Body of pancreas (tissue), 4 donors: ENCODE measurements at regions not wholly inside any gene's neighbourhood (a gene's known extent, or its start where the extent isn't known, plus 50 kb on each side); places are given as distances from the start of the nearest gene placed in this dataset.
A peak's percentile ranks its signal among the peaks of the same experiment; 100 is the strongest.

ENCODE experiments used
- ATAC-seq: fragments of 150-250 bp; one replicate; pipeline ENCODE4 v1.9.1; 2016
- DNase-seq, 4 donors: peaks; one replicate each; pipeline ENCODE4 v3.0.0-alpha.2; 2019
- H3K27ac ChIP-seq, 4 donors: fragments of 200-600 bp; sonication (generic); 1 replicate in 3 of 4; 2 replicates in 1 of 4; pipeline versions ENCODE4 v1.5.1 to v1.6.1; 2016 to 2019; ENCODE audit warnings: mild to moderate bottlenecking in 1 of 4, mixed read lengths in 1 of 4, moderate library complexity in 1 of 4
- H3K27me3 ChIP-seq, 2 donors: fragments of 200-600 bp; sonication (generic); one replicate each; pipeline ENCODE4 v1.6.0; 2016; ENCODE audit warnings: mild to moderate bottlenecking in 1 of 2
- H3K36me3 ChIP-seq, 2 donors: fragments of 200-600 bp; sonication (generic); replicated peaks in 1 of 2; 2 replicates each; pipeline ENCODE4 v1.5.1; 2016; ENCODE audit warnings: low read depth in 2 of 2; ENCODE audit not compliant: insufficient read depth in 1 of 2
- H3K4me1 ChIP-seq: fragments of 200-600 bp; sonication (generic); one replicate; pipeline ENCODE4 v1.6.0; 2016
- H3K4me3 ChIP-seq, 2 donors: fragments of 200-600 bp; sonication (generic); 1 replicate in 1 of 2; 2 replicates in 1 of 2; pipeline ENCODE4 v1.5.1; 2016 to 2019
- H3K9me3 ChIP-seq, 3 donors: fragments of 200-600 bp; sonication (generic); 1 replicate in 2 of 3; 2 replicates in 1 of 3; pipeline ENCODE4 v1.5.1; 2016
- CTCF ChIP-seq, 7 experiments: fragments of 450-650 bp in 4 of 7; fragments of 200-600 bp in 3 of 7; sonication (generic) in 3 of 7; IDR thresholded peaks; one replicate each; pipeline ENCODE4 v1.5.1; 2016 to 2019; ENCODE audit warnings: antibody characterized with exemption in 7 of 7
- POLR2A ChIP-seq, 3 donors: fragments of 450-650 bp; IDR thresholded peaks; one replicate each; pipeline ENCODE4 v1.6.1; 2016; ENCODE audit warnings: antibody characterized with exemption in 3 of 3, mild to moderate bottlenecking in 2 of 3
- WGBS, 2 donors: methylation state at CpG; one replicate each; pipeline ENCODE4 v1.1.5; 2017; 5-methylcytosine and 5-hydroxymethylcytosine counted together
- intact Hi-C: fragments of 100-400 bp; cut with DNase I; formaldehyde crosslinking; loops from one replicate; pipeline ENCODE4 v1.15.1; 2023

- Histone ChIP-seq H3K4me3 (no peak overlapping the region), H3K27ac (no peak overlapping the region), H3K4me1 (no peaks in the 10 kb centered on the region), H3K27me3 (no peaks in the 10 kb centered on the region), H3K36me3 (no peaks in the 10 kb centered on the region), H3K9me3 (peaks cover 0 to 5% (median 0%) of the 10 kb centered on the region in 3 donors)
- DNase-seq, result peak in 1 of 4 donors; percentile 4
- WGBS, 2 donors, result 84 to 100% methylated on average over 1 to 3 of the region's 3 CpGs
- ATAC-seq, result no peak
- no peak for TF ChIP-seq CTCF (IDR thresholded peaks at IDR 0.05)
- no peak for TF ChIP-seq POLR2A (IDR thresholded peaks at IDR 0.05)
- intact Hi-C loops, result no loop called here
Observed at GRCh38 chr12:58656254-58657009, 263.9 kb downstream of the LRIG3 start.

- DNase-seq (no peak), ATAC-seq (no peak)
- Histone ChIP-seq H3K9me3 (peaks cover 0 to 5% (median 0%) of the 10 kb centered on the region in 3 donors), H3K4me1 (no peaks in the 10 kb centered on the region), H3K4me3 (no peak overlapping the region), H3K36me3 (no peaks in the 10 kb centered on the region), H3K27ac (no peak overlapping the region), H3K27me3 (no peaks in the 10 kb centered on the region)
- WGBS, 2 donors, result 75 to 76% methylated on average over 1 of the region's 1 CpG
- TF ChIP-seq POLR2A (IDR thresholded peaks at IDR 0.05) (no peak), CTCF (IDR thresholded peaks at IDR 0.05) (no peak)
- intact Hi-C loops, result no loop called here
Observed at GRCh38 chr12:58657190-58657589, 263.1 kb downstream of the LRIG3 start.

GRCh38 chr12:58665375-58665774, 254.9 kb downstream of the LRIG3 start:
- no peak overlapping the region for H3K27ac ChIP-seq
- WGBS, 2 donors, result 88 to 91% methylated on average over 2 of the region's 2 CpGs
- TF ChIP-seq CTCF (IDR thresholded peaks at IDR 0.05), result no peak
- no peak for TF ChIP-seq POLR2A (IDR thresholded peaks at IDR 0.05)
- no peaks in the 10 kb centered on the region for H3K36me3 ChIP-seq
- H3K9me3 ChIP-seq, result no peaks in the 10 kb centered on the region
- H3K4me3 ChIP-seq, result no peak overlapping the region
- no peak for ATAC-seq
- intact Hi-C loops, result no loop called here
- no peaks in the 10 kb centered on the region for H3K4me1 ChIP-seq
- DNase-seq, result no peak
- no peaks in the 10 kb centered on the region for H3K27me3 ChIP-seq

GRCh38 chr12:58668233-58668632, 252.1 kb downstream of the LRIG3 start:
- intact Hi-C loops, result no loop called here
- 88 to 97% methylated on average over 2 to 3 of the region's 3 CpGs for WGBS, 2 donors
- H3K27ac ChIP-seq, result no peak overlapping the region

More at GRCh38 chr12:58668233-58668632, 252.1 kb downstream of the LRIG3 start:
- DNase-seq (no peak), ATAC-seq (no peak)
- H3K27me3 ChIP-seq, result no peaks in the 10 kb centered on the region
- H3K4me1 ChIP-seq, result no peaks in the 10 kb centered on the region
- no peaks in the 10 kb centered on the region for H3K9me3 ChIP-seq
- H3K36me3 ChIP-seq, result no peaks in the 10 kb centered on the region
- no peak for TF ChIP-seq POLR2A (IDR thresholded peaks at IDR 0.05)
- TF ChIP-seq CTCF (IDR thresholded peaks at IDR 0.05), result no peak
- no peak overlapping the region for H3K4me3 ChIP-seq
